KG1 (cell line): ENCODE measurements at regions not wholly inside any gene's neighbourhood (a gene's known extent, or its start where the extent isn't known, plus 50 kb on each side); places are given as distances from the start of the nearest gene placed in this dataset.
"Not testable (repeated sequence)": the region's sequence is repeated elsewhere in the genome, so short reads cannot be mapped to it uniquely, and the experiment has no call there.

Source experiments
- DNase-seq: peaks from one replicate; lab custom pipeline; 2025; lab: John Stamatoyannopoulos, UW

DNA sequence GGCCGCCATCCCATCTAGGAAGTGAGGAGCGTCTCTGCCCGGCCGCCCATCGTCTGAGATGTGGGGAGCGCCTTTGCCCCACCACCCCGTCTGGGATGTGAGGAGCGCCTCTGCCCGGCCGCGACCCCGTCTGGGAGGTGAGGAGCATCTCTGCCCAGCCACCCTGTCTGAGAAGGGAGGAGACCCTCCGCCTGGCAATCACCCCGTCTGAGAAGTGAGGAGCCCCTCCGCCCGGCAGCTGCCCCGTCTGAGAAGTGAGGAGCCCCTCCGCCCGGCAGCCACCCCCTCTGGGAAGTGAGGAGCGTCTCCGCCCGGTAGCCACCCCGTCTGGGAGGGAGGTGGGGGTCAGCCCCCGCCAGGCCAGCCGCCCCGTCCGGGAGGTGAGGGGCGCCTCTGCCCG lies 194.2 kb upstream of the FBXL4 start:
- DNase-seq, result not testable (repeated sequence)

DNA sequence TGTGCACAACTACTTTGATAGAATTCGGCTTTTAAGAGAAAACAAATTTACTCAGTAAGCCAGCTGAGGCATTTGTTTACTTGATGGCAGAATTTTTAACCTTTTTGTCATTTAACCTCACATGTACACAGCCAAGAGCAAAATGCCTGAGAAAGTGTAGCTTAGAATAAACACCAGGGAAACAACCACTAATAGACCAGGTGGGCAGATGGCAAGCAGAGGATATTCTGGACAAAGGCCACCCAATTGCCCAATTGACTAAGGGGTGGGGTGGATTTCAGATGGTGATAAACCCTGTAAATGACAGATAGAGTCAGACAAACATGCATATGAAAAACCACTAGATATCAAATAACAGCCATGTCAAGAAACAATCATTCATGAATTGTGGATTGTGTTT lies 190.7 kb upstream of the FBXL4 start:
- DNase-seq, result no peak

DNA sequence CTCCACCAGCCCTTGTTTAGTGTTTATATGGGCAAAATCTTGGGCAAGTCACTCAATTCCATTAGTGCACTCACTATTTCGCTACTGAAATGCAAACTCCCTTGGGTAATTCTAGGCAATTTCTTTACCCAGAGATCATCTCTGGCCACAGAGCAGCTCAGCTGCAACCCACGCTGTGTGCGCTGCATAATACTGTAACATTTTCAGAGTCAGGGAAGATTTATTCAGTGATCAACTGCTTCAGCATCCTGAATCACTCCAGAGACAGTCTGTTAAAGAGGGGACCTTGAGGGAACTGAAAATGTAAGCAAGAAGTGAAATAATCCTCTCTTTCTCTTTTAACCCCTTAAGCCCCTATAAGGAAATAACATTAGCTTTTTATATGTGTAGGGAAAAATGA lies 189.6 kb upstream of the FBXL4 start:
- no peak for DNase-seq

DNA sequence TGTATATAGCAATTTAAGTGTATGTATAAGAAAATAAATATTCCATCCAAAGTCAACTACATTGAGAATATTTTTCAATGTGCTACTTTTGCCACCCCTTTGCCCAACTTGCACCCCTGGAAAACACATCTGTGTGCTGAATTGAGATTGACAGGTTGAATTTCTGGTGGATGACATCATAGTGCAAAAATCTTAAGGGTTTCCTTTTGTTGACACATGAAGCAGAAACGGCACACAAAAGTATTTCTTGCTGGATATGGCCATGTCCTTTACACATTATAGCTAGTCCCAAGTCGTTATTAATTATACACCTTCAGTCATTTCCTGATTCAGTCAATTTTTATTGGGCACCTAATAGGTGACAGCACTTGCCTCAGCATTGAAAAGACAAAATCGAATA lies 188.7 kb upstream of the FBXL4 start:
- no peak for DNase-seq

DNA sequence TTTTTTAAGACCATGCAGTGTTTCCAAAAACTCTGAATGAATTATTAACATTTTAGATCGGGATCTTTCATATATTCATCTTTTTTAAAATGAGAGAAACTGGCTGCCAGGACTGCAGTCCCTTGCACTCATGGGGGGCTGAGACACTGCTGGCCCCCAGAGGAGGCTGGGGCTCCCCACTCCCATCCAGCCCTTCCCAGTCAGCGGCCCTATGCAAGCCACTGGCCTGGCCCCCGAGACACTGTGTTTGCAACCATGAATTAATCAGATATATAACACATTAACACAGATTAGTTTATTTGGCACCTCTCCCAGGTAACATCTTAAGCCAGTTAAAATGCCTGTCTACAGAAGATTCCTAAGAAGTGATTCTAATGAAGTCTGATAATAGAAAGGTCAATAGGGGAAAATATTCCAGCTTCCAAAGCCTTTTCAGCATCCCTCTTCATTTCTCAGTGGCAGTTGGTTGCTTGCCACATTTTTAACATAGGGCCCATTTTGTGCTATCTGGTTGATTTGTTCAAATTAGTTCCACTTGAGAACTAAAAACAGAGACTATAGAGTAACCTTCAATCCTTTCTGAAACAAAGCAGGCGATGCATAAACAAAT lies 184.4 kb upstream of the FBXL4 start:
- DNase-seq, result no peak

DNA sequence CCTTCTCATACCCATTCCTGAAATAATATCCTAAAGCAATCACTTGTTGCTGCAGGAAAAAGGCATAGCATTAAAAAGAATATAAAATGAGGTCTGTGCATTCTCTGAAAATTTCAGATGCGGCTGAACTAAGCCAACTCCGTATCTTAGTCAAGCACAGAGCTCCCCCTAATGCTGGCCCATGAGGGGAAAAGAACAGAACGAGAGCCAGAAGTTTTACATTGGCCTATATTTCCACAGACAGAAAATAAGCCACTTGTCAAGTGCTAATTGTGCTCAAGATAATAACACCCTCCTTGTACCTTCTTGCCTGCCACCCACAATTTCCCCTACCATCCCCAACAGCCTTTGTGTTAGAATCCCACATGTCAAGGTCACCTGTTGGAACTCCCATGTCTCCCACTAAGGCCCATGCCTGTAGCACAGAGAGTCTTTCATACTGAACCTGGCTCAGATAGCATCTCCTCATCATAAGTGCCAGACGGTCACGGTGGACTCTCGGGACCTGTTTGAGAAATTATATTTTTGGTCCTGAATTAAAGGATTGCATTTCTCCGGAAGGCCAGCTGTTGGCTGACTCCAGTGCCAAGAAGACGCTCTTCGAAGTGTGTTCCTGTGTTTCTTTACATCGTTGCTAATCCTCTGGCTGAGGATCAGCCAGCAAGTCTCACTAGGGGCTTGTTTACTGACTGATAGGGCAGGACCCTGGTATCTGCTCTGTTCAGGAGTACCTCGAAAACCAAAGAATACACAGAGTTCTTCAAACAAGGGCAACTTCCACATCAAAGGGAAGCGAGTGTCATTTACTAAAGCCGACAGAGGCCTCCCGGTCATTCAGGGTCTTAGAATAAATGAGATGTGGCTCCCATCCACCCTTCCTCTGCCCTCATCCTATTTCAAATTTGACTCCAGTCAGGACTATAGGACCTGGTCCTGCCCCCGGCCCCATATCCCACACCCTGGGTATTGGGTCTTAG lies 183.4 kb upstream of the FBXL4 start:
- no peak for DNase-seq

DNA sequence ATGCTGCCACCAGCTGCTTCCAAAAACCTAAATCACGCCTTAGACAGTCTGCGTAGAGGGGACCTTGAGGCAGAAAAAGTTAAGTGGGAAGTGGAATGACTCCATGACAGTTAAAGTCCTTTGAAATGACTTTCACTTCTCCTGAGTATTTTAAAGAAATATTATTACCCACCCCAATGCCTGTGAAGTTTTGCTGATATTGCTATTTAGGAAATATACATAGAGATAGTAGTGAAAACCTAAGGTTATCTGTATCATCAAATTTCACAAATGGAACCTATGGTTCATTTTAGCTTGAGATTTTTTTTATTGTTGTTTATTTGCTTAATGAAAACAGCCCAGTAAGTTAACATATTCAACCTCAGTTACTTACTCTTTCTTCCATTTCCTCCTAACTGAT lies 182.1 kb upstream of the FBXL4 start:
- DNase-seq, result no peak

DNA sequence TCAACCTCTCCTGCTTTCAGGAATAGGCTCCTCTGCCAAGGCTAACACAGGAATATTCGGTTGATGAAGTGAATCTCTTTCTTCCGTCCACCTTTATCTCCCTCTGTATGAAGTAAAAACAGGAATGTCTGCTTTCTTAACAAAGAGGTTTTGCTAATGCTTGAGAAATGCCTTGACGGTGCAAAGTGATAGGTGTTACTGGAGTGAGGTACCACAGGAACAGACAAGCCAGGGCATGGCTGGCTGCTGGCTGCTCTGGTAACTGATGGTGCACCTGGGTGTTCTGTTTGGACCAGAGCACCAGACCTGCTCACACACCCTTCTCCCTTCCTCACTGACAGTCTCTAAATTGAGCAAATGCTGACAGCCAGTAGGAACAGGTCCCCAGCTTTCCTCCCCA lies 174.0 kb upstream of the FBXL4 start:
- DNase-seq, result no peak

DNA sequence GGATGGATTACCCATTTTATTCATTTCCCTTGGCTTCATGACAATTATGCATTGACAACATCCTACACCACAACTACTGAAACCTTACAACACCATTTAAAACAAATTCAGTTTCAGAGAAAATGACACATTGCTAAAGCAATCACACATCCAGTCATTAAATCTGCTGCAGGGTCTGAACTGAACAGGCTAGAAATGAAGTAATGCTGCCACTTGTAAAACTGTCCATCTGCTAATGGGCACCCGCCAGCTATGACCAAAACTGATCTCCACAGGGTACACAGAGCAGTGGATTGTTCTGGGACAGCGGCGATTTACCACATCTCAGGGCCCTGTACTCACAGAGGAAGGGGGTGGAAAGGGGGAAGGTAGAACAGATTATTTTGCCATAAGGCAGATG lies 172.9 kb upstream of the FBXL4 start:
- DNase-seq, result no peak

DNA sequence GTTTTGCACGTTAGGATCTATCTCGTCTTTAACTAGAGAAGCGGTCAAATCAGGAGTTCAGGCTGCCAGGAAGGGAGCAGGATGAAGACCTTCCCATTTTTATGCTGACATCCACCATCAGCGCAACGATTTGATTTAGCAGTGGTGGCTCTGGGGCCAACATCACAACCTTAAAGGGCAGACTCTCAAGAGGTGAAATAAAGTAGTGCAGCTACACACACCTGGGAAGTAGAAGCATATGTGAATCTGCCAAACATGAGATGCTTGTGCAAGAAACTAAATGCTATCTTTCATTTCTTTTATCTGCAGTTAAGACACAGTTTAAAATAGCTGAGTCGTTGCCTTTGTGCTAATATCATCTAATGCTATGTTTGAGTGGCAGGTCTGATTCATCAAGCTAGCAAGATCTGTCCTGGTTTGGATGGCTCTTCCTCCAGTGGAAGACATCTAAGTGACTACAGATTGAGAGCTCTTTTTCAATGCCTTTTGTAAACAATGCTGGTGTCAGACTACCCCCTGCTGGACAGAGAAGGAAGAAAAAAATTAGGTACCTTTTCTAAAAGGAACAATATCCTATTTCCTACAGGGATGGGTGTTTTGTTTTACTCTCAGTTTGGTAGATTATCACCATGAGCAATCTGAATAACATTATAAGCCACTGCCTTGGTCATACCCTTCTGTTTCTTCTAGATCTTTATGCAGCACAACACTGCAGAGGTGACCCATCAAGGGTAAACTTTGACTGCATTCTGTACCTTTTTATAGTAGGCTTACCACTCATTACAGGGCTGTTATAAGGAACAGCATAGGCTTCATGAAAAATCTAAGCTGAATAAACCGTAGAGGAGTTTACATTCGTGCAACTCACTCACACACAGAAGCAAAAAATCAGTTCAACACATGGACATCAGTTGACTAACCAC lies 171.6 kb upstream of the FBXL4 start:
- no peak for DNase-seq

DNA sequence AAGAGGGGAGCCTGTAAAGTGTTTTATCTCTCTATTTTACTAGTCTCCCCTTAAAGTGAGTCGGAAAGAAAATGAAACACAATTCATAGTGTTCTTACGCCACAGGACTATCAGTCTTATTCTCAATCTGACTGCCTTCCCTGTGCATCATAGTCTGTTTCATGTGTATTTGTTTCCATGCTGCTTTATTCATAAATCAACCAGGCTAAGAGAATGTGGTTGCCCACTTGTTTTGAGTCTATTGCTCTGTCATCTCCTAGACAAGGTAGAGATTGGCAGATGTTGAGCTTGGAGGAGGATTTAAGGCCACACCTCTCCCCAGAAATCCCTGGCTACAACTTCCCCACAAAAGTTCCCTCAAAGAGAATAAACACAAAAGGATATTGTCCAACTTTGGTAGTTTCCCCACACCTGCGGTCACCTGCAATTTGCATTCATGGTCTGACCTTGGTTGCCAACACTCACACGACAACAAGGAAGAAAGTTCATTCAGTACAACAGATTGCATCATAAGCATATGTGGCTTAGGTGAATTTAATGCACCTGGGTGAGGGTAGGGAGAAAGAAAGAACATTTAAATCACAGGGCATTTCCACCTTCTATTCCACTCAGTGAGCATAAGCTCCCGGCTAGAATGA lies 167.1 kb upstream of the FBXL4 start:
- no peak for DNase-seq

DNA sequence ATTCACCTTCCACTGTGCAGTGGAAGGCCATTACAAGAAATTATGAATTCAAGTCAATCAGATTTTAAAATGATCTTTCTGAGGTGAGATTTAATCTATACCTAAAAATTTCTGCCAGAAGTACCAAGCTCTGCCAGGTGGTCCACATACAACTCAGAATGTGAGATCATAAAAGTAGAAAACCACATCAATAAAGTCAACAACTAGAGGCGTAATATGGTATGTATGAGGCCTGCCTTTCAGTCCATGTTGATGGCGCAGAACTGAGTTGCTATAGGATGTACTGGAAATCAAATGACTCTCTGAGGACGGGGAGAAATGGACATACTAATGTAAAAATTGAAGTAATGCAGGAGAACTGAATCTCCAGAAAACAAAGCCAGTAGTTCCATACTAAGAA lies 163.8 kb upstream of the FBXL4 start:
- DNase-seq, result no peak

DNA sequence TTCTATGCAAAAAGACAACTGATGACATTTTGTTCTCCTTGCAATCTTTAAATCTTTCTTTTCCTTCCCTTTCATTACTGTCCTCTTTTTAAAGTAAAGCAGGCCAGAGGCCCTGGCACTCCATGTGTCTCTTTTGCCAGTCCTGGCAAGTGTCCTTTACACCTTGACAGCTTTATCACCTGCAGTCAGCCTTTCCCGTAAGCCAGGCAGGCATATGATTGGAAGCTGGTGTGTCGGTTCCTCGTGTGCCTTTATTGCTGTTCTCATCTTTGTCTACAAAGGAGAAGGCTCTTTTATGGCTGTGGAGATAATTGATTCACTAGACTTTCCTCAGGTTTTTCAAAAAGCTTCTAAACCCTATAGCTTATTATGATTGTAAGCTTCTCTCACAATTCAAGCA lies 162.3 kb upstream of the FBXL4 start:
- no peak for DNase-seq

DNA sequence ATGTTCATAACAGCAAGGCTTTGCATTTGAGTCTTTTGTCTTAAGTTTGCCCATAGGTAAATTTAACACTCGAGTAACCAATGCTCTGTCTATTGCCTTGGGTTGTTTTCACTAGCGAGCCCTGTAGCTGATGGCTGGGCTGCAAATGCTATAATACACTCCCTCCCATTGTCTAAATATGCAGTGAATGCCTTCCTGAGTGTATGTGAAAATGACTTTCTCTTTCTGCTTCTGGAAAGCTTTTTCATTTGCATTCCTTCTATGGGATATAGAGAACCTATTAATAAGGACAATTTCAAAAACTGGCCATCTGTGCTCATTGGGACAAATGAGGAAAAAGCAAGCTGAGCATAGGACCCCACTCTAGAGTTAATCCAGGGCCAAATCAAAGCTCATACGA lies 156.5 kb upstream of the FBXL4 start:
- no peak for DNase-seq

DNA sequence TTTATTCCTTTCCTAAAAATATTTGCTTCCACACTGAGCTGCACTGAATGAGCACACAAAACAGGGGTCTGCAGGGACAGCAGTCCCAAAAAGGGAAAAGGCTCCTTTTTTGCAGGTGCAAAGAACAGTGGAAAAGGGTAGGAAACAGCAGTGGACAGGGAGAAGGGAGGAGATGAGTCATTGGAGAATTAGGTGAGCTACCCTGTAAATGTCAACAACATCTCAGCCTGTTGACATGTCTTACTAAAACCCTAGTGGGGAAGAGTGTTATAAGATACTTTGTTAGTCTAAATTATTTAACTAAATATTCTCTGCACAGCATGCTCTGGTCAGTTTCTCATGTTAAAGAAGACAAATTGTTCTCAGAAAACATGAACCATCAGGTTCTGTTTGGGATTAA lies 151.5 kb upstream of the FBXL4 start:
- DNase-seq, result no peak

DNA sequence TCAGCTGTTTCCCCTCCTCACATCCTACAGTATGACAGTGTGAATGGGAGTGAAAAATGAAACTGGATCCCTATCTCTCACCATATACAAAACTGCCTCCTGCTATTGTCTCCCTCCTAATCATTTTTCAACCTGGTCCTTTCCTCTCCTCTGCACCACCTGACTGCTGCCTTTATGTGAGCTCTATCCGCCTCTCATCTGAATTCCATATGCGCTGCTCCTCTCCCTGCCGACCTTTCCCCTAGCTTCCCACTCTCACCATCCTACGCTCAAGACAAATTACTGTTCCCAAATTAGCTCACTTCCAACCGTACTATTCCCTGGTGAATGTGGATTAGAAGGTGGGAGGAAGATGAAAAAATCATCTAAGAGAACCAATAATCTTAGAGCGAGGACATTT lies 148.4 kb upstream of the FBXL4 start:
- no peak for DNase-seq

DNA sequence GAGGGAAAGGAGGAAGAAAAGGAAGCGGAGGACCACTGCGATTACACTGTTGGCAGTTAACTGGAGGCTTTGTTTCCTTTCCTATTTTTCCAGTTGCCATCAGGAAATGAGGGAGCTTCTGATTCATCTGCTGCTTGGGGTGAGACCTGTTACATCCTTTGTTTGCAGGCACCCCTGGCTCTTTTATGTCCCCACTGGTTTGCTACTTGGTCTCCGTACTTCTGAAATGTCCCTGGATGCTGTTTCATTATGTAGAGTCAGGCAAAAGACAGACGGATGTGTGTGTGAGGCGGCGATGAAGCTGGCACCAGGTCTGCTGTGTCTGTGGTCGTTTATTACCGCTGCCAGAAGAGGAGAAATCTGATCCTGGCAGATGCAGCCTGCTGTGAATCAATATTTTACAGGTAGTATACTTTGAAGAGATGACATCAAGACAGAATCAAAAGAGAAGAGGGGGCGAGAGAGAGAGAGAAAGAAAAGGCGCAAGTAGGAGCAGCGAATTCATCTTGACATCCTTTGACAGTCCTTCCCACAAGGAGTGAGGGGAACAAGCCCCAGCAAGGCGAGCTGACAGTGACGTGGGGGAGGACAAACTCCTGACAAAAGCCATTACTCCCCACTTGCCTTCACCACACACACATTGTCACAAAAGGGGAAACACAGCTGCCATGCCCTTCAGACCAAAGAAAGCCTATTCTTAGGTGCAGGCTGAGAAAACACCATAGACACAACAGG lies 145.9 kb upstream of the FBXL4 start:
- DNase-seq, result no peak

DNA sequence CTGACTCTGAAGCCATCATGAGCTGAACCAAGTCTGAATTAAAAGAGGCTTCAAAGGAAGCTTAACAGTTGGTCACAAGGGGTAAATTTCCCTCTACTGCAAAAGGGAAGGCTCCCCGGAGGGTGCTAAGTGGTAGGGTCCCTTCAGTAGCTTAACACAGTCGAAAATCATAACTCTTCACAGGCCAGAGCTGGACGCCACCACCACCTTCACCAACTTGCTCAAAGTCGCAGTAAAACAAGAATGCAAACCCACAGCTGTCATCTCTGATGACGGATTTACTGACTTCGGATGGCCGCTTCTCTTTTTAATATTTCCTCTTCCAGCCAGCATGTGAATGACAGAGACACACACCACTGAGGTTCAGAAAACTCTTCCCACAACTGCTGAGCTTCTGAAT lies 144.7 kb upstream of the FBXL4 start:
- DNase-seq, result no peak

DNA sequence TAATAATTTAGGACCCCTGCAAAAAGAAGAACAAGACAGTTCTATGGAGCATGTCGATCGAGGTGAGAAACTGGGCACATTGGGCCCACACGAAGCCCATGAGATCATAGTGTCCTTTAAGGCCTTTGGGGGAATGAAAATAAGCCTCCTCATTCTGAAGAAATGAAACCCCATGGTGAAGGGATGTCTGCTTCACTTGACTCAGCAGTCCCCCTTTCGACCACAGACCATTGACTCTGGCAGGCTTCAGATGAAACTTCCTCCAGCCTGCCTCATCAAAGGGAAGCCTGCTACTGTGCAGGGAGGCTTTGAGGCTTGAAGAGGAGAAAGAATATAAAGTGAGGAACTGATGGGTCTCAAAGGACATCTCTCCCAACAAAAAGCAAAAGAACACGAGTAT lies 144.2 kb upstream of the FBXL4 start:
- DNase-seq, result no peak

DNA sequence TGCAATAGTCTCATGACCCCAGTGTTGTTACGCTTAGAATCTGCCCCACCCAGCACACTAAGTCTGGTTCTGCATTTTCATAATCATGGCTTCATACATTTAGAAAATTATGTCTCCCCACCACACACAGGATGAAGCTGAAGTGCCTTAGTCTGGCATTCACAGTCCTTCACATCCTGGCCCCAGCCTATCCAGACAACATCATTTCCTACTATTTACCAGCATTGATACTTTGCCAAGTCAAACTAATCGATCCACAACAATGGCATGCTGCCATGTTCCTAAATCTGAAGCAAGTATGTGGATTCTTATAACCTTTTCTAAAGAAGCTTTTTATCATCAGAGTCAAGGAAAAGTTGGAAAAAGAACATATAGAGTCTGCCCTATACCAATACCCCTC lies 132.4 kb upstream of the FBXL4 start:
- no peak for DNase-seq

DNA sequence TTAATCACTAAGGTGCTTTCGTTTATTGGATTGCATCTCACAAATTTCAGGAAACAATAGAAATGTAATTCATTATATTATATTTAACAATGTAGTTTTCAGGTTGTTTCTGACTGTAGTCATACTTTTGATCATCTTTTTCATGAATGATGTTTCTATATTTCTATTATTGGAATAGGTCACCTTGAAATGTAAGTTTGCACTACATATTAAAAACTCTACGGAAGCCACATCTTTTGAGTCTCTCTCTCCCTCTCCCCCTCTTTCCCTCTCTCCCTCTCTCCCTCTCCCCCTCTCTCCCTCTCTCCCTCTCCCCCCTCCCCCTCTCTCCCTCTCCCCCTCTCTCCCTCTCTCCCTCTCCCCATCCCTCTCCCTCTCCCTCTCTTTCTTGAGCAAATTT lies 131.3 kb upstream of the FBXL4 start:
- no peak for DNase-seq
